HEK293T (cell line): ENCODE measurements at regions not wholly inside any gene's neighbourhood (a gene's known extent, or its start where the extent isn't known, plus 50 kb on each side); places are given as distances from the start of the nearest gene placed in this dataset.

Source experiments
- CTCF ChIA-PET: fragments of 350-600 bp; formaldehyde crosslinking; extraction: SDS; loops from one replicate; lab custom pipeline; 2021; ENCODE audit warnings: antibody characterized with exemption, inconsistent platforms; lab: Yijun Ruan, JAX
- POLR2A ChIA-PET: fragments of 350-600 bp; formaldehyde crosslinking; extraction: SDS; loops from one replicate; lab custom pipeline; 2020; ENCODE audit warnings: antibody characterized with exemption, inconsistent platforms; lab: Yijun Ruan, JAX
- DNase-seq: peaks from one replicate; pipeline ENCODE4 v3.0.0; 2012; ENCODE audit warnings: mixed read lengths; ENCODE audit errors: extremely low spot score
- ARNT ChIP-seq: fragments of 450-650 bp; IDR thresholded peaks from 2 replicates; pipeline ENCODE4 v1.6.1; 2017; ENCODE audit warnings: mild to moderate bottlenecking
- BHLHE40 ChIP-seq: fragments of 450-650 bp; IDR thresholded peaks from 2 replicates; pipeline ENCODE4 v1.6.1; 2016; ENCODE audit warnings: mild to moderate bottlenecking, moderate library complexity, borderline replicate concordance
- CTBP1 ChIP-seq: fragments of 450-650 bp; IDR thresholded peaks from 2 replicates; pipeline ENCODE4 v1.6.1; 2016; ENCODE audit warnings: borderline replicate concordance
- ELF4 ChIP-seq: fragments of 450-650 bp; IDR thresholded peaks from 2 replicates; pipeline ENCODE4 v1.6.1; 2017; ENCODE audit warnings: antibody characterized with exemption
- FOXA1 ChIP-seq: fragments of 450-650 bp; IDR thresholded peaks from 2 replicates; pipeline ENCODE4 v1.6.1; 2016; ENCODE audit warnings: mild to moderate bottlenecking
- FOXK2 ChIP-seq: fragments of 450-650 bp; IDR thresholded peaks from 2 replicates; pipeline ENCODE4 v1.6.1; 2016; ENCODE audit warnings: mild to moderate bottlenecking
- FOXM1 ChIP-seq: fragments of 450-650 bp; IDR thresholded peaks from 2 replicates; pipeline ENCODE4 v1.6.1; 2017; ENCODE audit warnings: mild to moderate bottlenecking, borderline replicate concordance
- HDGF ChIP-seq: fragments of 450-650 bp; IDR thresholded peaks from 2 replicates; pipeline ENCODE4 v1.6.1; 2017; ENCODE audit warnings: antibody characterized with exemption, borderline replicate concordance
- L3MBTL2 ChIP-seq: fragments of 450-650 bp; conservative IDR thresholded peaks from 2 replicates; pipeline ENCODE4 v1.6.1; 2016; ENCODE audit warnings: mild to moderate bottlenecking
- LEF1 ChIP-seq: fragments of 450-650 bp; IDR thresholded peaks from 2 replicates; pipeline ENCODE4 v1.6.1; 2017; ENCODE audit warnings: mild to moderate bottlenecking, borderline replicate concordance
- NFRKB ChIP-seq: fragments of 450-650 bp; IDR thresholded peaks from 2 replicates; pipeline ENCODE4 v1.6.1; 2016; ENCODE audit warnings: mild to moderate bottlenecking, moderate library complexity
- PKNOX1 ChIP-seq: fragments of 450-650 bp; IDR thresholded peaks from 2 replicates; pipeline ENCODE4 v1.6.1; 2016
- SP1 ChIP-seq: fragments of 450-650 bp; IDR thresholded peaks from 2 replicates; pipeline ENCODE4 v1.6.1; 2017
- SUZ12 ChIP-seq: fragments of 450-650 bp; IDR thresholded peaks from 2 replicates; pipeline ENCODE4 v1.6.1; 2016; ENCODE audit warnings: mild to moderate bottlenecking
- TARDBP ChIP-seq: fragments of 450-650 bp; IDR thresholded peaks from 2 replicates; pipeline ENCODE4 v1.6.1; 2016
- ZNF384 ChIP-seq: fragments of 450-650 bp; IDR thresholded peaks from 2 replicates; pipeline ENCODE4 v1.6.1; 2016

- ChIA-PET POLR2A (interaction anchor here (1.5 kb wide), 1 partner anchor 38 kb away, joined by 4 read pairs; no protein-coding TSS in a partner anchor), CTCF (interaction anchor here (1.1 to 3.7 kb wide), 2 partner anchors 10 to 163 kb away, joined by 3 to 20 read pairs; no protein-coding TSS in a partner anchor)
- TF ChIP-seq ARNT (no peak), TARDBP (no peak), BHLHE40 (no peak), HDGF (no peak), L3MBTL2 (no peak), ZNF384 (no peak), CTBP1 (no peak), SP1 (no peak), FOXA1 (no peak), LEF1 (no peak), ELF4 (no peak), PKNOX1 (no peak), FOXK2 (no peak), SUZ12 (no peak), FOXM1 (no peak), NFRKB (no peak)
- no peak for DNase-seq
These were observed 151.8 kb upstream of the MSX2 start for GRCh38 chr5:174572591-174572990.

GRCh38 chr5:174573221-174573994 lies 151.0 kb upstream of the MSX2 start:
- TF ChIP-seq ELF4 (no peak), BHLHE40 (no peak), TARDBP (no peak), LEF1 (no peak), SP1 (no peak), ZNF384 (no peak), FOXM1 (no peak), L3MBTL2 (no peak), SUZ12 (no peak), NFRKB (no peak), CTBP1 (no peak), HDGF (no peak), FOXK2 (no peak), PKNOX1 (no peak), FOXA1 (no peak)
- POLR2A ChIA-PET, result interaction anchor here (1.5 kb wide), 1 partner anchor 39 kb away, joined by 4 read pairs; no protein-coding TSS in a partner anchor
- DNase-seq, result no peak
- CTCF ChIA-PET, result interaction anchor here (0.5 to 3.7 kb wide), 4 partner anchors 9 to 71 kb away, joined by 3 to 20 read pairs (median 4); no protein-coding TSS in a partner anchor

GRCh38 chr5:174575043-174575442 lies 149.3 kb upstream of the MSX2 start:
- TF ChIP-seq NFRKB (no peak), ARNT (no peak), SP1 (no peak), CTBP1 (no peak), BHLHE40 (no peak), FOXM1 (no peak), FOXA1 (no peak), SUZ12 (no peak), L3MBTL2 (no peak), LEF1 (no peak), FOXK2 (no peak), TARDBP (no peak), PKNOX1 (no peak)
- POLR2A ChIA-PET, result no interaction called here
- DNase-seq, result no peak
- CTCF ChIA-PET, result interaction anchor here (0.6 to 1.8 kb wide), 2 partner anchors 155 to 171 kb away, joined by 5 to 6 read pairs; no protein-coding TSS in a partner anchor

GRCh38 chr5:174576042-174576441 lies 148.3 kb upstream of the MSX2 start:
- TF ChIP-seq TARDBP (no peak), ELF4 (no peak), SP1 (no peak), L3MBTL2 (no peak)
- no peak for DNase-seq
- CTCF ChIA-PET, result interaction anchor here (0.5 to 1.8 kb wide), 3 partner anchors 26 to 917 kb away, joined by 3 to 6 read pairs (median 3); no protein-coding TSS in a partner anchor
- POLR2A ChIA-PET, result no interaction called here

GRCh38 chr5:174581479-174581878 lies 142.9 kb upstream of the MSX2 start:
- CTCF ChIA-PET, result interaction anchor here (0.6 to 3.7 kb wide), 10 partner anchors 9 to 253 kb away, joined by 3 to 20 read pairs (median 4); no protein-coding TSS in a partner anchor
- POLR2A ChIA-PET, result interaction anchor here (0.6 to 0.9 kb wide), 2 partner anchors 101 to 168 kb away, joined by 3 read pairs; no protein-coding TSS in a partner anchor
- no peak for TF ChIP-seq TARDBP
- TF ChIP-seq SUZ12, result no peak
- no peak for TF ChIP-seq FOXK2
- no peak for TF ChIP-seq CTBP1
- TF ChIP-seq SP1, result no peak
- no peak for TF ChIP-seq LEF1
- TF ChIP-seq PKNOX1, result no peak
- TF ChIP-seq BHLHE40, result no peak
- TF ChIP-seq ZNF384, result no peak
- TF ChIP-seq FOXM1, result no peak
- TF ChIP-seq NFRKB, result no peak
- no peak for TF ChIP-seq HDGF
- TF ChIP-seq FOXA1, result no peak
- no peak for TF ChIP-seq L3MBTL2
- no peak for TF ChIP-seq ARNT
- no peak for TF ChIP-seq ELF4
- peak; percentile 83 for DNase-seq
